ENCODE measurements at regions not wholly inside any gene's neighbourhood (a gene's known extent, or its start where the extent isn't known, plus 50 kb on each side); places are given as distances from the start of the nearest gene placed in this dataset.

DNA sequence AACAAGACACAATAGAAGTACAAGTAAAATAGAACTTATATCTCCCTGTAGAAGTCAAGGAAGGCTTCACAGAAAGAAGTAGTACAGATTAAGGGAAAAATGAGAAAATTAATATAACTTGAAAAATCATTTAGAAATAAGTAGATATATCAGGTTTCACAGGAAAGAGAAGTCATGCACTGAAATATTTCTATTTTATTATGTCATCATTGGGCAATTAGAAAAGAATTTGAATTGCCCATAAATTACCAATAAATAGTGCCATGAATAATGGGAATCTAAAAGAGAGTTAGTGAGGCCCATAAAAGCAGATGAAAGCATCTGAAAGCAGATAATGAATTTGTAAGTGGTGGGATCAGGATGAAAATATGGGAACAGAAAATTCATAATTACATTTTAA is 1597.8 kb downstream of the PLA2G4A start:
- no peak for DNase-seq (ENCODE audit: extremely low read depth, low read depth)
- TF ChIP-seq, protein P1, sequence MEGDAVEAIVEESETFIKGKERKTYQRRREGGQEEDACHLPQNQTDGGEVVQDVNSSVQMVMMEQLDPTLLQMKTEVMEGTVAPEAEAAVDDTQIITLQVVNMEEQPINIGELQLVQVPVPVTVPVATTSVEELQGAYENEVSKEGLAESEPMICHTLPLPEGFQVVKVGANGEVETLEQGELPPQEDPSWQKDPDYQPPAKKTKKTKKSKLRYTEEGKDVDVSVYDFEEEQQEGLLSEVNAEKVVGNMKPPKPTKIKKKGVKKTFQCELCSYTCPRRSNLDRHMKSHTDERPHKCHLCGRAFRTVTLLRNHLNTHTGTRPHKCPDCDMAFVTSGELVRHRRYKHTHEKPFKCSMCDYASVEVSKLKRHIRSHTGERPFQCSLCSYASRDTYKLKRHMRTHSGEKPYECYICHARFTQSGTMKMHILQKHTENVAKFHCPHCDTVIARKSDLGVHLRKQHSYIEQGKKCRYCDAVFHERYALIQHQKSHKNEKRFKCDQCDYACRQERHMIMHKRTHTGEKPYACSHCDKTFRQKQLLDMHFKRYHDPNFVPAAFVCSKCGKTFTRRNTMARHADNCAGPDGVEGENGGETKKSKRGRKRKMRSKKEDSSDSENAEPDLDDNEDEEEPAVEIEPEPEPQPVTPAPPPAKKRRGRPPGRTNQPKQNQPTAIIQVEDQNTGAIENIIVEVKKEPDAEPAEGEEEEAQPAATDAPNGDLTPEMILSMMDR (IDR thresholded peaks at IDR 0.05; ENCODE audit: low read depth, low read length), result no peak

DNA sequence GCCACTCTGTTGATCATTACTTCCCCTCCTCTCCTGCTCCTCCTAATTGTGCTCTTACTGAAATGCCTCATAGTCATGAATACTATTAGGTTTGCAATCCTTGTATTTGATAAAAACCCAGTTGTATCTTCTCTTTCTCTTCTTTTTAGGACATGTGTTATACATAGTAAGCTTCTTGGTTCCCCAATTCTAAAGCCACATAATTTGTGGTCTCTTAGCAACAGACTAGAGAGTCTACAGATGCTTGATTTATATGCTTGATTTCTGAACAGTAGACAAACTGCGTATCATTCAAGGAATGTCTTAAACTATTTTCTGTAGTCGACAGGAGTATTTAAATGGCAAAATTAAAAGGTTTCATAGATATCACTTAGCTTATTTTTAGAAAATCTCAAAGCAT is 1598.9 kb downstream of the PLA2G4A start:
- TF ChIP-seq, protein P1 (IDR thresholded peaks at IDR 0.05; ENCODE audit: low read depth, low read length), result no peak
- DNase-seq (ENCODE audit: extremely low read depth, low read depth), result no peak

DNA sequence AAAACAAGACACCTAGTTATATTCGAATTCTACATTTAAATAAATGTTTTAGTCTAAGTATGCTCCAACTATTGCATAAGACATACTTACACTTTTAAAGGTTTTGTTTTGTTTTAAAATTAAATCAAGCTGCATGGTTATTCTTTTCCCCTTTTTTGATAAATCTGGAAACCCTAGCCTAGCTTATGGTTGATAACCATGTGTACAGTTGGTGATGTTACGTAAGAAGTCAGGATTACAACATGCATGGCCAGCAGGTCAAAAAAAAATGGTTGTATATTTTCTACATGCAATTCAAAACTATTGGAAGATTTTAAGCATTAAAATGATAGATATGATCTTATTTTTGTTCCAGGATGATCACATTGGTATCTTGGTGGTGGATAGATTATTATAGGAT is 1600.6 kb downstream of the PLA2G4A start:
- TF ChIP-seq, protein P1 (IDR thresholded peaks at IDR 0.05; ENCODE audit: low read depth, low read length), result no peak
- no peak for DNase-seq (ENCODE audit: extremely low read depth, low read depth)

DNA sequence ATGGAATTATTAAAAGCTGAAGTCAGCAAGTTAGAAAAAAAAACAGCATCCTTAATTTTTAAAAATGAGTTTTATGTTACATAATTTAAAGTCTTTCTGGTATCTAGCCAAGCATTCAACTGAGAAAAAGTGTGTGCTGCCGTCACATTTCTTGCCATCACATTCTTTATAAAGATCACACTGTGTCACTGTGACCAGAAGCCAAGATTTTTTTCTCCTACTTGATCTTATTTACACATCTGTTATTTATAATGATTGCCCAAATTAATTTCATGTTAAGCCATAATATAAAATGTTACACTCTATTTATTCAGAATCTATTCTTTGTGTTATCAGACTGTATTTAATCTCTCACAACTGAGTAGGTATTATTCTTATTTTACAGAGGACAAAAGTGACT is 1603.7 kb downstream of the PLA2G4A start:
- DNase-seq (ENCODE audit: extremely low read depth, low read depth), result no peak
- TF ChIP-seq, protein P1 (IDR thresholded peaks at IDR 0.05; ENCODE audit: low read depth, low read length), result no peak

DNA sequence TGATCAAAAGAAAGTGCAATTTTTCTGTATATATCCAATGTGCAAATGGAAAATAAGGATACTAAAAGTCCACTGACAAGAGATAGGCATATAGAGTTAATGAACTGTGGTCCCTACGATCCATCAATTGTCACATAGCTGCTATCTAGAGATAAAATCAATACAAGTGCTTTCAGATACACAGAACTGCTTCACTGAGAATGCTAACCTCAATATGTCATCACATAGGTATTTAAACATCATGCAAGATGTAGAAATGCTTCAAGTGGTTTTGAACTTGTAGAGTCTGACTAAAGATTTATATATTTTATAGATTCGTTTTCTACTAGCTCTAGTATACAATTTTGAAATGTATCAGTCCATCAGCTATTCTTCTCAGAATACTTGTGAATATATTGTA is 1604.7 kb downstream of the PLA2G4A start:
- DNase-seq (ENCODE audit: extremely low read depth, low read depth), result no peak
- TF ChIP-seq, protein P1 (IDR thresholded peaks at IDR 0.05; ENCODE audit: low read depth, low read length), result no peak

DNA sequence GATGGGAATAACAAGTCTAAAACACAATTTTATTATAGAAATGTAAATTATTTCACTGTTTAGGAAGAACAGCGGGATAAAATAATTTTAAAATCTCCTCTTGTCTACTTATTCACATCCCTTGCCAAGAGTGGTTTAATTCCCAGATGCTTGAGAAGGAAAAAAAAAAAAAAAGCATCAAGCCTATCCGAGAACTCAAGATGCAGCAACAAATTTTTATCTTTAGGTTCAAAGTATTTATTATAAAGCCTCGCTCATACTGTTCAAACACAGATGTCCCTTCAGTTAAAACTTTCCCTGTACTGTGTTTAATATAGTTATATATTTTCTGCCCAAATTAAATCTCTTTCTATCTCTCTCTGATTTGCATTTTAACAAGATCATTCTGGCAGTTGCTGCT is 1615.8 kb downstream of the PLA2G4A start:
- DNase-seq (ENCODE audit: extremely low read depth, low read depth), result no peak
- TF ChIP-seq, protein P1 (IDR thresholded peaks at IDR 0.05; ENCODE audit: low read depth, low read length), result no peak

DNA sequence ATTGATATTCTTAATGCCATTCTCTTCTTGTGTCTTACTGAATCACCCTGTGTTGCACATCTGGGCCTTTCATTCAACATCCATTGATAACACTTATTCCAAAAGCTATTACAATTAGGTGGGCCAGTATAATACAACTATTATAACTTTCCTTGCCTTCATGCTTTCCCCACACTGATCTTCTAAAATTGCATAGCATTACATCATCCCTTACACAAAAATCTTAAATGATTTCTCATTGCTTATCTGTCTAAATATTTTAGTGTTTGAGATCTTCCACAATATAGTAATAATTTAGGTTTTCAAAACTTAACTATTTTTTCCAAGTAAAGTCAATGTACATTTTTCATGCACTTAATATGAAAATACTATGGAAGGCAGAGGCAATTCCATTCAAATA is 1634.1 kb downstream of the PLA2G4A start:
- no peak for DNase-seq (ENCODE audit: extremely low read depth, low read depth)
- TF ChIP-seq, protein P1 (IDR thresholded peaks at IDR 0.05; ENCODE audit: low read depth, low read length), result no peak
